Uterus (tissue), 2 donors: ENCODE measurements at regions not wholly inside any gene's neighbourhood (a gene's known extent, or its start where the extent isn't known, plus 50 kb on each side); places are given as distances from the start of the nearest gene placed in this dataset.

Source experiments
- POLR2A ChIP-seq, 2 donors: fragments of 450-650 bp; IDR thresholded peaks; one replicate each; pipeline ENCODE4 v1.6.1; 2016; ENCODE audit warnings: antibody characterized with exemption in 2 of 2, mild to moderate bottlenecking in 1 of 2, moderate library complexity in 1 of 2
- TF ChIP-seq, protein P1 (sequence below), 4 experiments: fragments of 200-600 bp in 2 of 4; fragments of 450-650 bp in 2 of 4; sonication (generic) in 2 of 4; IDR thresholded peaks; one replicate each; pipeline ENCODE4 v1.5.1; 2016 to 2019; ENCODE audit warnings: antibody characterized with exemption in 4 of 4, mild to moderate bottlenecking in 2 of 4, moderate library complexity in 1 of 4

DNA sequence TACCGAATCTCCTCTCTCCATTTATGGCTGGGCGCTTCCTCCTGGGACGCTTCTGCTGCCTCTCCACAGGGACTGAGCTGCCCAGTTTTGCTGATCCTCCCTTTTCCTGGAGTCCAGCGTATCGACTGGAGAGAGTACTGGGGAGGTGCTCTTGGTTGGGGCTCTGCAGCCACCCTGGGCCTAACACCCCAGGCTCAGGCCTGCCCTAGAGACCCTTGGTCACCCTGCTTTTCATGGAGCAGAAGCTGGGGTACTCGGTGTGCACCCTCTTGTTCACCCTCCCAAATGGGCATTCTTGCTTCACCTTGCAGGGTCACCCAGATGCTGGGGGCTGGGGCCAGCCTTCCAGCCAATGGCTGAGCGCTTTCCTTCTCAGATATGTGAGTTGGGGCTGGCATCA, 88.8 kb upstream of the RET start:
- no peak for TF ChIP-seq POLR2A (IDR thresholded peaks at IDR 0.05)
- TF ChIP-seq, protein P1, sequence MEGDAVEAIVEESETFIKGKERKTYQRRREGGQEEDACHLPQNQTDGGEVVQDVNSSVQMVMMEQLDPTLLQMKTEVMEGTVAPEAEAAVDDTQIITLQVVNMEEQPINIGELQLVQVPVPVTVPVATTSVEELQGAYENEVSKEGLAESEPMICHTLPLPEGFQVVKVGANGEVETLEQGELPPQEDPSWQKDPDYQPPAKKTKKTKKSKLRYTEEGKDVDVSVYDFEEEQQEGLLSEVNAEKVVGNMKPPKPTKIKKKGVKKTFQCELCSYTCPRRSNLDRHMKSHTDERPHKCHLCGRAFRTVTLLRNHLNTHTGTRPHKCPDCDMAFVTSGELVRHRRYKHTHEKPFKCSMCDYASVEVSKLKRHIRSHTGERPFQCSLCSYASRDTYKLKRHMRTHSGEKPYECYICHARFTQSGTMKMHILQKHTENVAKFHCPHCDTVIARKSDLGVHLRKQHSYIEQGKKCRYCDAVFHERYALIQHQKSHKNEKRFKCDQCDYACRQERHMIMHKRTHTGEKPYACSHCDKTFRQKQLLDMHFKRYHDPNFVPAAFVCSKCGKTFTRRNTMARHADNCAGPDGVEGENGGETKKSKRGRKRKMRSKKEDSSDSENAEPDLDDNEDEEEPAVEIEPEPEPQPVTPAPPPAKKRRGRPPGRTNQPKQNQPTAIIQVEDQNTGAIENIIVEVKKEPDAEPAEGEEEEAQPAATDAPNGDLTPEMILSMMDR (IDR thresholded peaks at IDR 0.05) = no peak
